Ovary (tissue), 3 donors: ENCODE measurements at regions not wholly inside any gene's neighbourhood (a gene's known extent, or its start where the extent isn't known, plus 50 kb on each side); places are given as distances from the start of the nearest gene placed in this dataset.

ENCODE experiments used
- CTCF ChIP-seq, 3 donors: fragments of 450-650 bp in 2 of 3; fragments of 200-600 bp in 1 of 3; IDR thresholded peaks; one replicate each; pipeline versions ENCODE4 v1.5.1 to v1.8.0; 2016 to 2022; ENCODE audit warnings: antibody characterized with exemption in 3 of 3, mild to moderate bottlenecking in 1 of 3
- EP300 ChIP-seq: sonication (generic); formaldehyde crosslinking; IDR thresholded peaks from one replicate; pipeline ENCODE4 v1.6.1; 2017; ENCODE audit warnings: antibody characterized with exemption
- POLR2A ChIP-seq: fragments of 450-650 bp; IDR thresholded peaks from one replicate; pipeline ENCODE4 v1.6.1; 2017; ENCODE audit warnings: antibody characterized with exemption, mild to moderate bottlenecking, moderate library complexity
- donor health status: DM: no; HTN: no; CAD: no.

GRCh38 chr2:199113111-199113510, 344.6 kb downstream of the SATB2 start:
- TF ChIP-seq EP300 = no peak
- TF ChIP-seq CTCF (IDR thresholded peaks at IDR 0.05) = no peak
- no peak for TF ChIP-seq POLR2A
